Loucy (cell line): ENCODE measurements at regions not wholly inside any gene's neighbourhood (a gene's known extent, or its start where the extent isn't known, plus 50 kb on each side); places are given as distances from the start of the nearest gene placed in this dataset.

Experiments used
- CTCF ChIP-seq: fragments of 200-600 bp; sonication (generic); conservative IDR thresholded peaks from 2 replicates; pipeline ENCODE4 v1.5.1; 2014; ENCODE audit warnings: mild to moderate bottlenecking, antibody characterized with exemption, low read length
- EZH2phosphoT487 ChIP-seq: fragments of 200-600 bp; IDR thresholded peaks from 2 replicates; pipeline ENCODE4 v1.6.1; 2018; ENCODE audit warnings: antibody characterized with exemption, mild to moderate bottlenecking, moderate library complexity, borderline replicate concordance

- no peak for TF ChIP-seq CTCF
- no peak for TF ChIP-seq EZH2phosphoT487
These were observed 63.1 kb upstream of the PBX1 start for GRCh38 chr1:164495905-164496304.
